RWPE2 (cell line): ENCODE measurements at regions not wholly inside any gene's neighbourhood (a gene's known extent, or its start where the extent isn't known, plus 50 kb on each side); places are given as distances from the start of the nearest gene placed in this dataset.
A peak's percentile ranks its signal among the peaks of the same experiment; 100 is the strongest.

ENCODE experiments used
- ATAC-seq: fragments of 200-7000 bp; cut with Tn5 transposase; 3 replicates; pipeline ENCODE4 v1.9.1; 2021; ENCODE audit warnings: low read depth
- DNase-seq: peaks from one replicate; pipeline ENCODE4 v3.0.0-alpha.2; 2020; ENCODE audit warnings: low spot score
- H3K27ac ChIP-seq: fragments of 450-650 bp; 2 replicates; pipeline ENCODE4 v1.5.1; 2017; ENCODE audit warnings: mild to moderate bottlenecking; ENCODE audit not compliant: poor library complexity, severe bottlenecking
- H3K27me3 ChIP-seq: fragments of 250-450 bp; sonication (Bioruptor Pico); 2 replicates; pipeline ENCODE4 v1.5.1; 2021; ENCODE audit warnings: mild to moderate bottlenecking, moderate library complexity; ENCODE audit not compliant: insufficient read depth, poor library complexity, severe bottlenecking
- H3K36me3 ChIP-seq: fragments of 250-450 bp; sonication (Bioruptor Pico); 2 replicates; pipeline ENCODE4 v1.5.1; 2020; ENCODE audit warnings: low read depth, mild to moderate bottlenecking, moderate library complexity
- H3K4me1 ChIP-seq: fragments of 250-450 bp; sonication (Bioruptor Pico); 2 replicates; pipeline ENCODE4 v1.5.1; 2021; ENCODE audit warnings: mild to moderate bottlenecking, moderate library complexity; ENCODE audit not compliant: insufficient read depth, poor library complexity, severe bottlenecking
- H3K4me3 ChIP-seq: fragments of 250-450 bp; sonication (Bioruptor Pico); 2 replicates; pipeline ENCODE4 v1.5.1; 2021; ENCODE audit warnings: mild to moderate bottlenecking, moderate library complexity; ENCODE audit not compliant: severe bottlenecking
- H3K9me3 ChIP-seq: fragments of 250-450 bp; sonication (Bioruptor Pico); 2 replicates; pipeline ENCODE4 v1.5.1; 2021; ENCODE audit warnings: mild to moderate bottlenecking, moderate library complexity; ENCODE audit not compliant: severe bottlenecking
- TF ChIP-seq, protein P1 (sequence below): fragments of 450-650 bp; IDR thresholded peaks from one replicate; pipeline ENCODE4 v1.5.1; 2017; ENCODE audit warnings: mild to moderate bottlenecking, moderate library complexity; ENCODE audit not compliant: poor library complexity, severe bottlenecking

DNA sequence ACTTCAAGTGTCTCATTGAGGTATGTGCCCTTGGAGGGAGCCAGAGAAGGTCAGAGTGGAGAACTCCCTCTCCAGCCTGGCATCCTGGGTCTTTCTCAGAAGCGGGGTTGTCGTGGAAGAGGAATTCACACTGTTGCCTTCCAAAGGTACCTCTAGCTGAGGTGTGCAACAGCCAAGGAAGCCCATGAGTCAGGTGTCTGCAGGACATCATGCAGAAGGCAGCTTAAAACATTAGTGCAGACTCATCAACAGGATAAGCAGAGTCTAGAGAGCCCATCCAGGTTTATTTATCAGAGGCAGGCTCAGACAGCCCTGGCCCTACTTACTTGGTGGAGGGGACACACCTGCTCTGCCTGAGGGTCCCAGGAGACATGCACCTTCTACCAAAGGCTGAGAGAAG, 95.6 kb upstream of the TPM1 start:
- peak; percentile 51 for ATAC-seq
- no peaks in the 10 kb centered on the region for H3K9me3 ChIP-seq
- DNase-seq = no peak
- TF ChIP-seq, protein P1, sequence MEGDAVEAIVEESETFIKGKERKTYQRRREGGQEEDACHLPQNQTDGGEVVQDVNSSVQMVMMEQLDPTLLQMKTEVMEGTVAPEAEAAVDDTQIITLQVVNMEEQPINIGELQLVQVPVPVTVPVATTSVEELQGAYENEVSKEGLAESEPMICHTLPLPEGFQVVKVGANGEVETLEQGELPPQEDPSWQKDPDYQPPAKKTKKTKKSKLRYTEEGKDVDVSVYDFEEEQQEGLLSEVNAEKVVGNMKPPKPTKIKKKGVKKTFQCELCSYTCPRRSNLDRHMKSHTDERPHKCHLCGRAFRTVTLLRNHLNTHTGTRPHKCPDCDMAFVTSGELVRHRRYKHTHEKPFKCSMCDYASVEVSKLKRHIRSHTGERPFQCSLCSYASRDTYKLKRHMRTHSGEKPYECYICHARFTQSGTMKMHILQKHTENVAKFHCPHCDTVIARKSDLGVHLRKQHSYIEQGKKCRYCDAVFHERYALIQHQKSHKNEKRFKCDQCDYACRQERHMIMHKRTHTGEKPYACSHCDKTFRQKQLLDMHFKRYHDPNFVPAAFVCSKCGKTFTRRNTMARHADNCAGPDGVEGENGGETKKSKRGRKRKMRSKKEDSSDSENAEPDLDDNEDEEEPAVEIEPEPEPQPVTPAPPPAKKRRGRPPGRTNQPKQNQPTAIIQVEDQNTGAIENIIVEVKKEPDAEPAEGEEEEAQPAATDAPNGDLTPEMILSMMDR = no peak
- H3K4me3 ChIP-seq = no peak overlapping the region
- no peaks in the 10 kb centered on the region for H3K27me3 ChIP-seq
- H3K27ac ChIP-seq = no peak overlapping the region
- no peaks in the 10 kb centered on the region for H3K36me3 ChIP-seq
- no peaks in the 10 kb centered on the region for H3K4me1 ChIP-seq

DNA sequence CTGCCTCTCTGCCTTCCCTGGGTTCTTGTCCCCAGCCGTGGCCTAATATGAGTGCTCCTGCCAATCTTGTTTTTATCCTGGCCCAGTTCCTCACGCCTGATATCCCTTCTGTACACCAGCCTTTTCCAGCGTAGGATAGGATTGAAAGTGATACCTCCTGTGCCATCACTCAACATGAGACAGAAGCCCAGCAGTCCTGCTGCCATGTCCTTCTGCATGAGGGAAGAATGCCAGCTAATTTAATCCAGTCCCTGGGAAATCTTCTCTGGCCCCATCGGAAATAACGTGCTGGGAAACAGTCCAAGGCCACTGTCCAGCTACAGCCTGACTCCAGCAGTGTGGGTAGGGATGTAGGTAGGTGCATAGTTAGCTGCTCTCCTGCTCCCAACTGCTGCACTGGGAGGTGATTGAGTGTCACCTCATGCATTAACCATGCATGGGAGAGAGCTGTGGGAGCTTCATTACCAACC, 92.0 kb upstream of the TPM1 start:
- TF ChIP-seq, protein P1 = no peak
- DNase-seq (no peak), ATAC-seq (no peak)
- Histone ChIP-seq H3K27me3 (no peaks in the 10 kb centered on the region), H3K9me3 (no peaks in the 10 kb centered on the region), H3K36me3 (no peaks in the 10 kb centered on the region), H3K4me3 (no peak overlapping the region), H3K27ac (no peak overlapping the region), H3K4me1 (no peaks in the 10 kb centered on the region)

DNA sequence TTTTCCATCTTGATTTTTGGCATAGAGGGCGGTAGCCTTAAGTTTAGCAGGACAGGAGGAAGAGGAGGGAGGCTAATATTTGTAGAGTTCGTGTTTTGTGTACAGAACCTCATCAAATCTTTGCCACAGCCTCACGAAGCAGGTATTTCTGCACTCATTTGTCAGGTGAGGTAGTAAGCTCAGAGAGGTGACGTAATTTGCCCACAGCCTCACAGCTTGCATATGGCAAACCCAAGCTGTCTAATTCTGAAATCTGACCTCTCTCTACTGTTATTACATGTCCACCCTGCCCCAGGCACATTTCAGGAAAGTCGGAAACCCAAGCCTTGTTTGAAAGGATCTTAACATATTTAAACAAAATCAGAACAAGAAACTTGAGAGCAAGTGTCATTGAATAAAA, 91.1 kb upstream of the TPM1 start:
- H3K27me3 ChIP-seq = no peaks in the 10 kb centered on the region
- H3K36me3 ChIP-seq = no peaks in the 10 kb centered on the region
- no peak overlapping the region for H3K4me3 ChIP-seq
- no peaks in the 10 kb centered on the region for H3K9me3 ChIP-seq
- TF ChIP-seq, protein P1 = no peak
- DNase-seq (no peak), ATAC-seq (no peak)
- no peaks in the 10 kb centered on the region for H3K4me1 ChIP-seq
- H3K27ac ChIP-seq = no peak overlapping the region

DNA sequence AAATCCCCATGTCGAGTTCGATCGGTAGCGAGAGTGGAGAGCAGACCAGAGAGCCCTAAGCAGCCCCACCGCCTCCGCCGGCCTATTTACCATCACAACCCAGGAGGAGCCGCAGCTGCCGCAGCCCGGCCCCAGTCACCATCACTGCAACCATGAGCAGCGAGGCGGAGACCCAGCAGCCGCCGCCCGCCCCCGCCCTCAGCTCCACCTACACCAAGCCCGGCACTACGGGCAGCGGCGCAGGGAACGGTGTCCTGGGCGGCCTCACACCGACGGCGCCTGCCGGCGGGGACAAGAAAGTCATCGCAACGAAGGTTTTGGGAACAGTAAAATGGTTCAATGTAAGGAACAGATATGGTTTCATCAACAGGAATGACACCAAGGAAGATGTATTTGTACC, 89.5 kb upstream of the TPM1 start:
- Histone ChIP-seq H3K36me3 (no peaks in the 10 kb centered on the region), H3K9me3 (no peaks in the 10 kb centered on the region), H3K4me3 (no peak overlapping the region), H3K27me3 (no peaks in the 10 kb centered on the region), H3K27ac (no peak overlapping the region), H3K4me1 (no peaks in the 10 kb centered on the region)
- no peak for ATAC-seq
- DNase-seq = no peak
- TF ChIP-seq, protein P1 = no peak

DNA sequence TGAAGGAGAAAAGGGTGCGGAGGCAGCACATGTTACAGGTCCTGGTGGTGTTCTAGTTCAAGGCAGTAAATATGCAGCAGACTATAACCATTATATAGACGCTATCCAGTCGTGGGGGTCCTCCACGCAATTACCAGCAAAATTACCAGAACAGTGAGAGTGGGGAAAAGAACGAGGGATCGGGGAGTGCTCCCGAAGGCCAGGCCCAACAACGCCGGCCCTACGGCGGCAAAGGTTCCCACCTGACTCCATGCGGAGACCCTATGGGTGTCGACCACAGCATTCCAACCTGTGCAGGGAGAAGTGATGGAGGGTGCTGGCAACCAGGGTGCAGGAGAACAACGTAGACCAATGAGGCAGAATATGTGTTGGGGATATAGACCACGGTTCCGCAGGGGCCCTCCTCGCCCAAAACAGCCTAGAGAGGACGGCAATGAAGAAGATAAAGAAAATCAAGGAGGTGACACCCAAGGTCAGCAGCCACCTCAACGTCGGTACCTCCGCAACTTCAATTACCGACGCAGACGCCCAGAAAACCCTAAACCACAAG, 89.0 kb upstream of the TPM1 start:
- Histone ChIP-seq H3K27me3 (no peaks in the 10 kb centered on the region), H3K36me3 (no peaks in the 10 kb centered on the region), H3K4me3 (no peak overlapping the region), H3K27ac (no peak overlapping the region), H3K4me1 (no peaks in the 10 kb centered on the region), H3K9me3 (no peaks in the 10 kb centered on the region)
- no peak for ATAC-seq
- TF ChIP-seq, protein P1 = no peak
- no peak for DNase-seq
